B cell (primary cell): ENCODE measurements at regions not wholly inside any gene's neighbourhood (a gene's known extent, or its start where the extent isn't known, plus 50 kb on each side); places are given as distances from the start of the nearest gene placed in this dataset.

Source experiments
- ATAC-seq: fragments of 200-7000 bp; cut with Tn5 transposase; one replicate; pipeline ENCODE4 v1.10.0; 2021; ENCODE audit warnings: low read depth, mild to moderate bottlenecking, moderate number of reproducible peaks, moderate library complexity
- CTCF ChIA-PET: fragments of 350-600 bp; sonication (Branson Sonifier 250); formaldehyde crosslinking; loops from one replicate; lab custom pipeline; 2021; ENCODE audit warnings: antibody characterized with exemption, inconsistent platforms; lab: Charles Lee
- POLR2A ChIA-PET: fragments of 350-600 bp; sonication (Branson Sonifier 250); formaldehyde crosslinking; loops from one replicate; lab custom pipeline; 2021; ENCODE audit warnings: antibody characterized with exemption; lab: Charles Lee
- DNase-seq: peaks from one replicate; pipeline ENCODE4 v3.0.0; 2013
- H2AFZ ChIP-seq: 2 replicates; pipeline ENCODE4 v1.6.1; 2012; ENCODE audit warnings: mild to moderate bottlenecking, low read depth, low read length; ENCODE audit not compliant: insufficient read depth, poor library complexity, severe bottlenecking
- H3K27ac ChIP-seq, 2 donors: 1 replicate in 1 of 2; 2 replicates in 1 of 2; pipeline ENCODE4 v1.5.1; 2012 to 2013; ENCODE audit warnings: low read length in 2 of 2, mild to moderate bottlenecking in 2 of 2, moderate library complexity in 1 of 2
- H3K27me3 ChIP-seq, 4 experiments: fragments of 200-600 bp in 1 of 4; sonication (generic) in 1 of 4; replicated peaks in 1 of 4; 1 replicate in 2 of 4; 2 replicates in 2 of 4; pipeline versions ENCODE4 v1.6.1 to v1.7.0; 2013 to 2016; ENCODE audit warnings: low read length in 3 of 4, mild to moderate bottlenecking in 2 of 4, mixed read lengths in 1 of 4, moderate library complexity in 1 of 4; ENCODE audit not compliant: insufficient read depth in 4 of 4, control insufficient read depth in 3 of 4; ENCODE audit errors: control extremely low read depth in 1 of 4
- H3K36me3 ChIP-seq, 2 experiments: replicated peaks in 1 of 2; 1 replicate in 1 of 2; 2 replicates in 1 of 2; pipeline versions ENCODE4 v1.6.1 to v1.7.1; 2013; ENCODE audit warnings: low read length in 1 of 2; ENCODE audit not compliant: insufficient read depth in 2 of 2, control insufficient read depth in 1 of 2; ENCODE audit errors: control extremely low read depth in 1 of 2, extremely low read depth in 1 of 2
- H3K4me1 ChIP-seq, 2 donors: fragments of 200-600 bp in 1 of 2; sonication (generic) in 1 of 2; 1 replicate in 1 of 2; 2 replicates in 1 of 2; pipeline versions ENCODE4 v1.5.1 to v1.6.1; 2013 to 2017; ENCODE audit warnings: low read length in 2 of 2; ENCODE audit not compliant: control insufficient read depth in 2 of 2, insufficient read depth in 2 of 2
- H3K4me2 ChIP-seq: replicated peaks from 2 replicates; pipeline ENCODE3; 2012; ENCODE audit warnings: mild to moderate bottlenecking, low read depth, low read length; ENCODE audit not compliant: poor library complexity, severe bottlenecking
- H3K4me3 ChIP-seq, 5 experiments: fragments of 200-600 bp in 1 of 5; sonication (generic) in 1 of 5; 1 replicate in 3 of 5; 2 replicates in 2 of 5; pipeline versions ENCODE4 v1.5.1 to v1.7.0; 2011 to 2016; ENCODE audit warnings: low read length in 4 of 5, mild to moderate bottlenecking in 4 of 5, low read depth in 2 of 5, control low read depth in 1 of 5, moderate library complexity in 1 of 5; ENCODE audit not compliant: insufficient read depth in 1 of 5; ENCODE audit errors: control extremely low read depth in 1 of 5, extremely low read depth in 1 of 5
- H3K79me2 ChIP-seq: fragments of 200-600 bp; sonication (generic); one replicate; pipeline ENCODE4 v1.6.0; 2016; ENCODE audit warnings: low read length; ENCODE audit not compliant: control insufficient read depth, insufficient read depth
- H3K9ac ChIP-seq: fragments of 200-600 bp; sonication (generic); 2 replicates; pipeline ENCODE4 v1.6.1; 2017; ENCODE audit warnings: mild to moderate bottlenecking, low read length, moderate library complexity
- H3K9me3 ChIP-seq, 3 donors: one replicate each; pipeline versions ENCODE4 v1.6.1 to v1.7.1; 2013; ENCODE audit warnings: low read length in 2 of 3; ENCODE audit not compliant: control insufficient read depth in 2 of 3, insufficient read depth in 1 of 3; ENCODE audit errors: control extremely low read depth in 1 of 3
- H4K20me1 ChIP-seq: 2 replicates; pipeline ENCODE4 v1.6.0; 2012; ENCODE audit warnings: mild to moderate bottlenecking, low read length; ENCODE audit not compliant: insufficient read depth, control insufficient read depth, poor library complexity, severe bottlenecking
- H3K27ac Mint-ChIP-seq: one replicate; pipeline ENCODE4 v1.8.0; 2021; ENCODE audit warnings: mixed read lengths
- H3K27me3 Mint-ChIP-seq: one replicate; pipeline ENCODE4 v1.8.0; 2021; ENCODE audit warnings: mixed read lengths
- H3K4me1 Mint-ChIP-seq: one replicate; pipeline ENCODE4 v1.8.0; 2021; ENCODE audit warnings: mixed read lengths
- H3K4me3 Mint-ChIP-seq: one replicate; pipeline ENCODE4 v1.8.0; 2021; ENCODE audit warnings: mixed read lengths
- H3K9me3 Mint-ChIP-seq: one replicate; pipeline ENCODE4 v1.8.0; 2022; ENCODE audit warnings: mixed read lengths; ENCODE audit not compliant: insufficient read depth
- CTCF ChIP-seq: fragments of 200-600 bp; IDR thresholded peaks from one replicate; pipeline ENCODE4 v1.8.0; 2022; ENCODE audit warnings: antibody characterized with exemption, mild to moderate bottlenecking
- EZH2 ChIP-seq: IDR thresholded peaks from 2 replicates; pipeline ENCODE4 v1.6.1; 2012; ENCODE audit warnings: borderline replicate concordance, low read depth, mild to moderate bottlenecking, moderate library complexity, low read length; ENCODE audit not compliant: insufficient read depth, poor library complexity, severe bottlenecking
- WGBS: methylation state at CpG from one replicate; pipeline ENCODE4 v1.1.5; 2013; ENCODE audit warnings: missing lambda C conversion rate; ENCODE audit not compliant: insufficient coverage; 5-methylcytosine and 5-hydroxymethylcytosine counted together
- intact Hi-C: fragments of 100-400 bp; cut with micrococcal nuclease; formaldehyde crosslinking; loops from one replicate; pipeline ENCODE4 v1.10.0; 2022

GRCh38 chr4:188266386-188266785, 127.1 kb downstream of the TRIML1 start:
- DNase-seq (no peak), ATAC-seq (no peak)
- ChIA-PET POLR2A (no interaction called here), CTCF (no interaction called here)
- H3K4me3 Mint-ChIP-seq, result no peak overlapping the region
- no peaks in the 10 kb centered on the region for H3K79me2 ChIP-seq
- no peaks in the 10 kb centered on the region for H3K4me1 ChIP-seq
- peaks cover 3% of the 10 kb centered on the region for H3K9me3 Mint-ChIP-seq
- no peak overlapping the region for H3K27ac Mint-ChIP-seq
- intact Hi-C loops, result no loop called here
- no peak overlapping the region for H3K4me2 ChIP-seq
- no peak overlapping the region for H2AFZ ChIP-seq
- no peaks in the 10 kb centered on the region for H4K20me1 ChIP-seq
- peaks cover 0 to 20% (median 0%) of the 10 kb centered on the region in 3 donors for H3K9me3 ChIP-seq
- H3K4me1 Mint-ChIP-seq, result no peaks in the 10 kb centered on the region
- H3K4me3 ChIP-seq, result no peak overlapping the region
- no peaks in the 10 kb centered on the region for H3K27me3 ChIP-seq
- no peak overlapping the region for H3K27ac ChIP-seq
- TF ChIP-seq EZH2, result no peak
- TF ChIP-seq CTCF, result no peak
- H3K27me3 Mint-ChIP-seq, result no peaks in the 10 kb centered on the region
- WGBS, result 97% methylated on average over 6 of the region's 6 CpGs
- no peak overlapping the region for H3K9ac ChIP-seq
- no peaks in the 10 kb centered on the region for H3K36me3 ChIP-seq

GRCh38 chr4:188268131-188268908, 129.1 kb downstream of the TRIML1 start:
- no peak overlapping the region for H2AFZ ChIP-seq
- no peaks in the 10 kb centered on the region for H3K36me3 ChIP-seq
- intact Hi-C loops, result no loop called here
- no peaks in the 10 kb centered on the region for H4K20me1 ChIP-seq
- ATAC-seq (no peak), DNase-seq (no peak)
- Mint-ChIP-seq H3K4me1 (no peaks in the 10 kb centered on the region), H3K9me3 (peaks cover 3% of the 10 kb centered on the region), H3K27me3 (no peaks in the 10 kb centered on the region), H3K27ac (no peak overlapping the region), H3K4me3 (no peak overlapping the region)
- WGBS, result 82% methylated on average over 4 of the region's 13 CpGs
- TF ChIP-seq EZH2 (no peak), CTCF (no peak)
- H3K79me2 ChIP-seq, result no peaks in the 10 kb centered on the region
- H3K27me3 ChIP-seq, result no peaks in the 10 kb centered on the region
- H3K4me1 ChIP-seq, result no peaks in the 10 kb centered on the region
- ChIA-PET CTCF (no interaction called here), POLR2A (no interaction called here)
- H3K4me2 ChIP-seq, result no peak overlapping the region
- H3K9me3 ChIP-seq, result peaks cover 0 to 17% (median 0%) of the 10 kb centered on the region in 3 donors
- H3K4me3 ChIP-seq, result no peak overlapping the region
- no peak overlapping the region for H3K9ac ChIP-seq
- H3K27ac ChIP-seq, result no peak overlapping the region
